GM12878 (cell line): ENCODE measurements at regions not wholly inside any gene's neighbourhood (a gene's known extent, or its start where the extent isn't known, plus 50 kb on each side); places are given as distances from the start of the nearest gene placed in this dataset.

Experiments
- CHD2 ChIP-seq: IDR thresholded peaks from 2 replicates; pipeline ENCODE4 v1.6.1; 2011; ENCODE audit warnings: low read depth, low read length, improper control_type of control experiment, borderline replicate concordance
- CREB1 ChIP-seq: IDR thresholded peaks from 2 replicates; pipeline ENCODE4 v1.6.1; 2012; ENCODE audit warnings: low read depth, mild to moderate bottlenecking, inconsistent platforms
- CREM ChIP-seq: IDR thresholded peaks from 2 replicates; pipeline ENCODE4 v1.6.1; 2014; ENCODE audit warnings: antibody characterized with exemption, low read depth
- DPF2 ChIP-seq: fragments of 450-650 bp; IDR thresholded peaks from 2 replicates; pipeline ENCODE4 v1.6.1; 2017; ENCODE audit warnings: mild to moderate bottlenecking
- EED ChIP-seq: sonication (generic); IDR thresholded peaks from 2 replicates; pipeline ENCODE4 v1.6.1; 2016; ENCODE audit warnings: antibody characterized with exemption, low read depth
- EGR1 ChIP-seq, 2 experiments: IDR thresholded peaks; 1 replicate in 1 of 2; 2 replicates in 1 of 2; pipeline ENCODE4 v1.6.1; 2011 to 2012; ENCODE audit warnings: low read depth in 2 of 2, low read length in 2 of 2, borderline replicate concordance in 1 of 2, mild to moderate bottlenecking in 1 of 2, moderate library complexity in 1 of 2
- HDAC2 ChIP-seq: fragments of 200-600 bp; sonication (generic); IDR thresholded peaks from 2 replicates; pipeline ENCODE4 v1.6.1; 2017
- IKZF1 ChIP-seq: fragments of 450-650 bp; conservative IDR thresholded peaks from 2 replicates; pipeline ENCODE4 v1.6.1; 2017; ENCODE audit warnings: antibody characterized with exemption, mild to moderate bottlenecking
- MTA2 ChIP-seq: fragments of 450-650 bp; IDR thresholded peaks from 2 replicates; pipeline ENCODE4 v1.6.1; 2016; ENCODE audit warnings: low read depth, mild to moderate bottlenecking, moderate library complexity
- MTA3 ChIP-seq: IDR thresholded peaks from 2 replicates; pipeline ENCODE4 v1.6.1; 2012; ENCODE audit warnings: low read length, inconsistent platforms, borderline replicate concordance
- MXI1 ChIP-seq: fragments of 150-350 bp; IDR thresholded peaks from 2 replicates; pipeline ENCODE4 v1.6.1; 2011; ENCODE audit warnings: low read depth, mild to moderate bottlenecking, inconsistent platforms, low read length, improper control_type of control experiment
- MYB ChIP-seq: fragments of 150-350 bp; IDR thresholded peaks from 2 replicates; pipeline ENCODE4 v1.6.1; 2014; ENCODE audit warnings: mild to moderate bottlenecking, low read depth, low read length, borderline replicate concordance
- PAX8 ChIP-seq: fragments of 450-650 bp; IDR thresholded peaks from 2 replicates; pipeline ENCODE4 v1.6.1; 2017; ENCODE audit warnings: mild to moderate bottlenecking, moderate library complexity
- POLR2A ChIP-seq: IDR thresholded peaks from 2 replicates; pipeline ENCODE4 v1.6.1; 2011; ENCODE audit warnings: low read depth, mild to moderate bottlenecking, low read length
- RCOR1 ChIP-seq: conservative IDR thresholded peaks from 2 replicates; pipeline ENCODE4 v1.6.1; 2012; ENCODE audit warnings: low read depth, low read length, improper control_type of control experiment
- RUNX3 ChIP-seq: IDR thresholded peaks from 2 replicates; pipeline ENCODE4 v1.6.1; 2012; ENCODE audit warnings: low read length, inconsistent platforms
- SMC3 ChIP-seq: IDR thresholded peaks from 2 replicates; pipeline ENCODE4 v1.6.1; 2011; ENCODE audit warnings: low read length, improper control_type of control experiment, borderline replicate concordance
- SREBF1 ChIP-seq: IDR thresholded peaks from 2 replicates; pipeline ENCODE4 v1.6.1; 2012; ENCODE audit warnings: mild to moderate bottlenecking, low read length
- STAT1 ChIP-seq: fragments of 450-650 bp; conservative IDR thresholded peaks from 2 replicates; pipeline ENCODE4 v1.6.1; 2014; ENCODE audit warnings: antibody characterized with exemption, mild to moderate bottlenecking
- TCF12 ChIP-seq: IDR thresholded peaks from 2 replicates; pipeline ENCODE4 v1.6.1; 2011; ENCODE audit warnings: low read depth, mild to moderate bottlenecking, low read length
- YY1 ChIP-seq: IDR thresholded peaks from 2 replicates; pipeline ENCODE4 v1.6.1; 2011; ENCODE audit warnings: low read depth, mild to moderate bottlenecking, low read length
- TF ChIP-seq, protein P1 (sequence below): fragments of 450-650 bp; formaldehyde crosslinking; IDR thresholded peaks from 2 replicates; pipeline ENCODE4 v1.4.0; 2022; ENCODE audit warnings: mild to moderate bottlenecking, moderate library complexity
- TF ChIP-seq, protein P2 (sequence below): IDR thresholded peaks from 2 replicates; pipeline ENCODE4 v1.6.1; 2012; ENCODE audit warnings: low read depth, low read length, improper control_type of control experiment
- TF ChIP-seq, protein P3 (sequence below): IDR thresholded peaks from 2 replicates; pipeline ENCODE4 v1.6.1; 2011; ENCODE audit warnings: low read depth, low read length, improper control_type of control experiment, borderline replicate concordance
- TF ChIP-seq, protein P4 (sequence below): fragments of 450-650 bp; IDR thresholded peaks from 2 replicates; pipeline ENCODE4 v1.6.1; 2016; ENCODE audit warnings: mild to moderate bottlenecking

DNA sequence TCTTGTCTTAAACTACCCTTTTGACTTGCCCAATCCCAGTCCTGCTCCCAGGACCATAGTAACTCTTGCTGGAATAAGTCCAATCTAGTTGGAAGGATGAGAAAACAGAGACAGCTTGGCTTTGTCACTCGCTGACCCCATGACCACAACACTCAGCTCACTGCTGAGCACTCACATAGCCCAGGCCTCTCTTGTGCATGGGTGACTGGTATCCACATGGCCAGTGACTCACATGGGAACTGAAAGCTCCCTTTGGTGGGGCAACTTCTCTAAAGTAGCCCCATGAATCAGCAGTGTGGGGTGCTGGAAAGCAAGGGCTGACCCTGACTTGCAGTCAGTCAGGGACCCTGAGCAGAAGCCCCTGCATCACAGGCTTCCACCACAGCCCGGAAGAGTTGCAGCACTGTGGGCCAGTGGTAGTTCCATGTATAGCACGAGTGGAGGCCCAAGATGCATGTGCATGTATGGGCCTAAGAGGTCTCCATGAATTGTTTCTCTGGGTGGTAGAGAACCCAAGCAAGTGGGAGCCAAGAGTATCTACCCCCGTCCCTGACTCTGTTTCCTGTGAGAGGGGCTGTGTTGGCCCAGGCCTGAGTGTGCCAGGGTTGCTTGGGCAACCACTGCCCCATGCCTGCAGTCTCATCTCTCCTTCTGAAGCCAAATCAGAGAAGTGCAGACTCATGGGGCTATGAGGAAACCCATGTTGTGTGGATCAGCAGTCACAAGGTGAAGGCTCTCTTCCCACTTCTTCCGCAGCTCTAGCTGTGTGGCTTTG is 62.1 kb upstream of the XCR1 start (continued):
- TF ChIP-seq, protein P1, sequence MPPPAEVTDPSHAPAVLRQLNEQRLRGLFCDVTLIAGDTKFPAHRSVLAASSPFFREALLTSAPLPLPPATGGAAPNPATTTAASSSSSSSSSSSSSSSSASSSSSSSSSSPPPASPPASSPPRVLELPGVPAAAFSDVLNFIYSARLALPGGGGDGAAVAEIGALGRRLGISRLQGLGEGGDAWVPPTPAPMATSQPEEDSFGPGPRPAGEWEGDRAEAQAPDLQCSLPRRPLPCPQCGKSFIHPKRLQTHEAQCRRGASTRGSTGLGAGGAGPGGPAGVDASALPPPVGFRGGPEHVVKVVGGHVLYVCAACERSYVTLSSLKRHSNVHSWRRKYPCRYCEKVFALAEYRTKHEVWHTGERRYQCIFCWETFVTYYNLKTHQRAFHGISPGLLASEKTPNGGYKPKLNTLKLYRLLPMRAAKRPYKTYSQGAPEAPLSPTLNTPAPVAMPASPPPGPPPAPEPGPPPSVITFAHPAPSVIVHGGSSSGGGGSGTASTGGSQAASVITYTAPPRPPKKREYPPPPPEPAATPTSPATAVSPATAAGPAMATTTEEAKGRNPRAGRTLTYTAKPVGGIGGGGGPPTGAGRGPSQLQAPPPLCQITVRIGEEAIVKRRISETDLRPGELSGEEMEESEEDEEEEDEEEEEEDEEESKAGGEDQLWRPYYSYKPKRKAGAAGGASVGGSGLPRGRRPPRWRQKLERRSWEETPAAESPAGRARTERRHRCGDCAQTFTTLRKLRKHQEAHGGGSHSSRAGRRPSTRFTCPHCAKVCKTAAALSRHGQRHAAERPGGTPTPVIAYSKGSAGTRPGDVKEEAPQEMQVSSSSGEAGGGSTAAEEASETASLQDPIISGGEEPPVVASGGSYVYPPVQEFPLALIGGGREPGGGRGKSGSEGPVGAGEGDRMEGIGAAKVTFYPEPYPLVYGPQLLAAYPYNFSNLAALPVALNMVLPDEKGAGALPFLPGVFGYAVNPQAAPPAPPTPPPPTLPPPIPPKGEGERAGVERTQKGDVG (CRISPR knock-in tag), result no peak
- 0 out of 2 replicates have a peak, but pooled peaks have one; percentile 29 for TF ChIP-seq CHD2
- no peak for TF ChIP-seq MYB
- TF ChIP-seq YY1, result peak; percentile 46; the same call in 1 of the 2 replicates
- TF ChIP-seq IKZF1, result peak; percentile 82
- peak; percentile 88 for TF ChIP-seq EED
- TF ChIP-seq SREBF1, result 0 out of 2 replicates have a peak, but pooled peaks have one; percentile 31
- peak; percentile 81 for TF ChIP-seq CREM
- peak; percentile 11; the same call in 1 of the 2 replicates for TF ChIP-seq SMC3
- TF ChIP-seq, protein P2, sequence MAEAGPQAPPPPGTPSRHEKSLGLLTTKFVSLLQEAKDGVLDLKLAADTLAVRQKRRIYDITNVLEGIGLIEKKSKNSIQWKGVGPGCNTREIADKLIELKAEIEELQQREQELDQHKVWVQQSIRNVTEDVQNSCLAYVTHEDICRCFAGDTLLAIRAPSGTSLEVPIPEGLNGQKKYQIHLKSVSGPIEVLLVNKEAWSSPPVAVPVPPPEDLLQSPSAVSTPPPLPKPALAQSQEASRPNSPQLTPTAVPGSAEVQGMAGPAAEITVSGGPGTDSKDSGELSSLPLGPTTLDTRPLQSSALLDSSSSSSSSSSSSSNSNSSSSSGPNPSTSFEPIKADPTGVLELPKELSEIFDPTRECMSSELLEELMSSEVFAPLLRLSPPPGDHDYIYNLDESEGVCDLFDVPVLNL, result no peak
- TF ChIP-seq, protein P3, sequence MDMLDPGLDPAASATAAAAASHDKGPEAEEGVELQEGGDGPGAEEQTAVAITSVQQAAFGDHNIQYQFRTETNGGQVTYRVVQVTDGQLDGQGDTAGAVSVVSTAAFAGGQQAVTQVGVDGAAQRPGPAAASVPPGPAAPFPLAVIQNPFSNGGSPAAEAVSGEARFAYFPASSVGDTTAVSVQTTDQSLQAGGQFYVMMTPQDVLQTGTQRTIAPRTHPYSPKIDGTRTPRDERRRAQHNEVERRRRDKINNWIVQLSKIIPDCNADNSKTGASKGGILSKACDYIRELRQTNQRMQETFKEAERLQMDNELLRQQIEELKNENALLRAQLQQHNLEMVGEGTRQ, result no peak; the same call in 1 of the 2 replicates
- TF ChIP-seq CREB1, result 0 out of 2 replicates have a peak, but pooled peaks have one; percentile 37
- peak; percentile 86 for TF ChIP-seq TCF12
- peak; percentile 49; the same call in 1 of the 2 replicates for TF ChIP-seq MTA2
- TF ChIP-seq, protein P4, sequence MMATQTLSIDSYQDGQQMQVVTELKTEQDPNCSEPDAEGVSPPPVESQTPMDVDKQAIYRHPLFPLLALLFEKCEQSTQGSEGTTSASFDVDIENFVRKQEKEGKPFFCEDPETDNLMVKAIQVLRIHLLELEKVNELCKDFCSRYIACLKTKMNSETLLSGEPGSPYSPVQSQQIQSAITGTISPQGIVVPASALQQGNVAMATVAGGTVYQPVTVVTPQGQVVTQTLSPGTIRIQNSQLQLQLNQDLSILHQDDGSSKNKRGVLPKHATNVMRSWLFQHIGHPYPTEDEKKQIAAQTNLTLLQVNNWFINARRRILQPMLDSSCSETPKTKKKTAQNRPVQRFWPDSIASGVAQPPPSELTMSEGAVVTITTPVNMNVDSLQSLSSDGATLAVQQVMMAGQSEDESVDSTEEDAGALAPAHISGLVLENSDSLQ, result peak; percentile 24; the same call in 1 of the 2 replicates
- no peak for TF ChIP-seq POLR2A
- peak in 1 of 2 experiments; percentile 38; a peak in 1 of 3 replicates for TF ChIP-seq EGR1 (IDR thresholded peaks at IDR 0.05; ENCODE audit: borderline replicate concordance in 1 of 2, low read depth in 2 of 2, low read length in 2 of 2)
- 0 out of 2 replicates have a peak, but pooled peaks have one; percentile 30 for TF ChIP-seq RCOR1
- TF ChIP-seq DPF2, result peak; percentile 70
- no peak for TF ChIP-seq HDAC2
- TF ChIP-seq RUNX3, result peak; percentile 90
- TF ChIP-seq STAT1, result no peak
- TF ChIP-seq MXI1, result no peak
- no peak for TF ChIP-seq PAX8
- peak; percentile 22; the same call in 1 of the 2 replicates for TF ChIP-seq MTA3
